Esophagus muscularis mucosa (tissue), 4 donors: ENCODE measurements at regions not wholly inside any gene's neighbourhood (a gene's known extent, or its start where the extent isn't known, plus 50 kb on each side); places are given as distances from the start of the nearest gene placed in this dataset.

Experiments
- DNase-seq: peaks from one replicate; pipeline ENCODE4 v3.0.0-alpha.2; 2017; ENCODE audit errors: extremely low spot score
- H3K27ac ChIP-seq, 4 donors: fragments of 200-600 bp; sonication (generic); replicated peaks in 1 of 4; 1 replicate in 3 of 4; 2 replicates in 1 of 4; pipeline ENCODE4 v1.5.1; 2016 to 2019; ENCODE audit warnings: mild to moderate bottlenecking in 1 of 4
- H3K27me3 ChIP-seq, 4 donors: fragments of 200-600 bp; sonication (generic); one replicate each; pipeline versions ENCODE4 v1.5.1 to v1.6.0; 2016 to 2019
- H3K36me3 ChIP-seq, 4 donors: fragments of 200-600 bp; sonication (generic); one replicate each; pipeline ENCODE4 v1.5.1; 2016 to 2019
- H3K4me1 ChIP-seq, 4 donors: fragments of 200-600 bp; sonication (generic); one replicate each; pipeline ENCODE4 v1.5.1; 2016 to 2019
- H3K4me3 ChIP-seq, 4 donors: fragments of 200-600 bp; sonication (generic); 1 replicate in 2 of 4; 2 replicates in 2 of 4; pipeline ENCODE4 v1.5.1; 2016 to 2019; ENCODE audit warnings: mild to moderate bottlenecking in 4 of 4, moderate library complexity in 1 of 4
- H3K9me3 ChIP-seq, 4 donors: fragments of 200-600 bp; sonication (generic); 1 replicate in 3 of 4; 2 replicates in 1 of 4; pipeline ENCODE4 v1.5.1; 2016 to 2019
- EP300 ChIP-seq: sonication (generic); formaldehyde crosslinking; IDR thresholded peaks from one replicate; pipeline ENCODE4 v1.6.1; 2017; ENCODE audit warnings: antibody characterized with exemption
- POLR2A ChIP-seq: fragments of 450-650 bp; IDR thresholded peaks from one replicate; pipeline ENCODE4 v1.6.1; 2017; ENCODE audit warnings: antibody characterized with exemption, moderate library complexity, mild to moderate bottlenecking, low read depth
- POLR2AphosphoS5 ChIP-seq, 2 donors: sonication (generic); formaldehyde crosslinking; IDR thresholded peaks; one replicate each; pipeline ENCODE4 v1.6.1; 2017; ENCODE audit warnings: antibody characterized with exemption in 2 of 2
- WGBS: methylation state at CpG from one replicate; pipeline ENCODE4 v1.1.5; 2018; 5-methylcytosine and 5-hydroxymethylcytosine counted together
- intact Hi-C: fragments of 100-400 bp; cut with DNase I; formaldehyde crosslinking; loops from one replicate; pipeline ENCODE4 v1.15.1; 2023
- TF ChIP-seq, protein P1 (sequence below), 3 experiments: fragments of 200-600 bp in 2 of 3; fragments of 450-650 bp in 1 of 3; sonication (generic) in 2 of 3; IDR thresholded peaks; one replicate each; pipeline ENCODE4 v1.5.1; 2017 to 2019; ENCODE audit warnings: antibody characterized with exemption in 3 of 3, mild to moderate bottlenecking in 2 of 3, moderate library complexity in 1 of 3

DNA sequence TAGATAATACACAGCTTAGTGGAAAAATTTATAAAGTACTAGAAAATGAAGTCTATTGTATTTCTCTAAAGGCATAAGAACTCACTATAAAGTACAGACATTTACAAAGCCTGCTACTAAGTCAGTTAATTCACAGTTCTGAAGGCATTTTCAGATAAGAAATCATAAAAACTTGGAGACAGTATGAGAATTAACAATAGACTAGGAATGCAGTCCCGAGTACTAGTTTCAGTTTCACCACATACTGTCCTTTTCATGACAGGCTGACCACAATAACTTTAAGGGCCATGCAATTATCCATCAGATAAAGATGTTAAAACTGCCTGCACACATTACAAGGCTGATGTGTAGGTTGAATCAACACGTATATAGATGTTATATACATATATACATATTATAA lies 362.6 kb upstream of the SMC2 start:
- no peak for DNase-seq
- no peaks in the 10 kb centered on the region for H3K4me1 ChIP-seq
- WGBS, result 79% methylated on average over 2 of the region's 2 CpGs
- H3K27me3 ChIP-seq, result no peaks in the 10 kb centered on the region
- intact Hi-C loops, result no loop called here
- no peaks in the 10 kb centered on the region for H3K9me3 ChIP-seq
- H3K27ac ChIP-seq, result no peak overlapping the region
- TF ChIP-seq POLR2AphosphoS5 (IDR thresholded peaks at IDR 0.05), result no peak
- no peak for TF ChIP-seq EP300
- TF ChIP-seq POLR2A, result no peak
- TF ChIP-seq, protein P1, sequence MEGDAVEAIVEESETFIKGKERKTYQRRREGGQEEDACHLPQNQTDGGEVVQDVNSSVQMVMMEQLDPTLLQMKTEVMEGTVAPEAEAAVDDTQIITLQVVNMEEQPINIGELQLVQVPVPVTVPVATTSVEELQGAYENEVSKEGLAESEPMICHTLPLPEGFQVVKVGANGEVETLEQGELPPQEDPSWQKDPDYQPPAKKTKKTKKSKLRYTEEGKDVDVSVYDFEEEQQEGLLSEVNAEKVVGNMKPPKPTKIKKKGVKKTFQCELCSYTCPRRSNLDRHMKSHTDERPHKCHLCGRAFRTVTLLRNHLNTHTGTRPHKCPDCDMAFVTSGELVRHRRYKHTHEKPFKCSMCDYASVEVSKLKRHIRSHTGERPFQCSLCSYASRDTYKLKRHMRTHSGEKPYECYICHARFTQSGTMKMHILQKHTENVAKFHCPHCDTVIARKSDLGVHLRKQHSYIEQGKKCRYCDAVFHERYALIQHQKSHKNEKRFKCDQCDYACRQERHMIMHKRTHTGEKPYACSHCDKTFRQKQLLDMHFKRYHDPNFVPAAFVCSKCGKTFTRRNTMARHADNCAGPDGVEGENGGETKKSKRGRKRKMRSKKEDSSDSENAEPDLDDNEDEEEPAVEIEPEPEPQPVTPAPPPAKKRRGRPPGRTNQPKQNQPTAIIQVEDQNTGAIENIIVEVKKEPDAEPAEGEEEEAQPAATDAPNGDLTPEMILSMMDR (IDR thresholded peaks at IDR 0.05), result no peak
- no peak overlapping the region for H3K4me3 ChIP-seq
- H3K36me3 ChIP-seq, result no peaks in the 10 kb centered on the region

DNA sequence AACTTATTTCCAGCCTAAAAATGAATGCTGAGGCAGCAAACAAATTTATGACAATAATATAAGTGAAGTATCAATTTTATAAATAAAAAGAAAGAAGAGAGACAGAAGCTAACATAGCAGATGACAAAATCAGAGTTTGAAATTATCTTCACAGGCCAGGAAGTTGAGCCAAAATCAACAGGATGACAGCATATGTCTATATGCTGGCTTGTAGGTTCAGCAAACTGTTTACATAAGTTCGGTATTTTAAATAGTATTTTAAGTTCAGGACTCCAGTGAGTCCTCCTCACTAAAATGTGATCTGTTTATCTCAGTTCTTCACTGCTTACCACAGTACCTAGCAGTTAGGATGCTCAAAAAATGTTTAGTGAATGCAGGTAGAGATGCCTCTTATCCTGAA lies 359.6 kb upstream of the SMC2 start:
- WGBS, result 27% methylated on average over 1 of the region's 1 CpG
- Histone ChIP-seq H3K27me3 (no peaks in the 10 kb centered on the region), H3K36me3 (no peaks in the 10 kb centered on the region), H3K4me3 (no peak overlapping the region), H3K4me1 (no peaks in the 10 kb centered on the region), H3K9me3 (no peaks in the 10 kb centered on the region), H3K27ac (no peak overlapping the region)
- TF ChIP-seq POLR2A (no peak), EP300 (no peak), POLR2AphosphoS5 (IDR thresholded peaks at IDR 0.05) (no peak)
- TF ChIP-seq, protein P1 (IDR thresholded peaks at IDR 0.05), result no peak
- intact Hi-C loops, result no loop called here
- DNase-seq, result no peak

DNA sequence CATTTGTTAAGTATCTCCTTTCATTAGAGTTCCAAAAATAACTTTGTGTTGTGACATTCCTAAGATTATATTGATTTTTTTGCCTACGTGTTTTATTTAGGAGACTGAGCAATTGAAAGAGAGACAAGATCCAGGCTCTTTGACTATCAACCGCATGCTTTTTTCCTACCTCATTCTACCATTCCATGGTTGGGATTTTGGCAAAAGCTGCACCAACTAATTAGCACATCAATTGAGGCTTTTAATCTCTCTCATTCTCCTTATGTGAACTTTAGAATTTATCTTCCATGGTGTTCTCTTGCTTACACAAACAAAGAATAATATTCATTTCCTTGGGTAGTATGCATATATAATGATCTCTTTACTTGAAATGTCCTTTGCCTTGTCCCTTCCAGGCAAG lies 338.7 kb upstream of the SMC2 start:
- no peak for DNase-seq
- H3K27ac ChIP-seq, result no peak overlapping the region
- no peak for TF ChIP-seq EP300
- no peak for TF ChIP-seq POLR2AphosphoS5 (IDR thresholded peaks at IDR 0.05)
- no peak for TF ChIP-seq POLR2A
- TF ChIP-seq, protein P1 (IDR thresholded peaks at IDR 0.05), result no peak
- no peaks in the 10 kb centered on the region for H3K27me3 ChIP-seq
- H3K4me3 ChIP-seq, result no peak overlapping the region
- H3K9me3 ChIP-seq, result no peaks in the 10 kb centered on the region
- peaks cover 0 to 16% (median 0%) of the 10 kb centered on the region in 4 donors for H3K4me1 ChIP-seq
- H3K36me3 ChIP-seq, result no peaks in the 10 kb centered on the region
- 68% methylated on average over 2 of the region's 2 CpGs for WGBS
- intact Hi-C loops, result no loop called here

DNA sequence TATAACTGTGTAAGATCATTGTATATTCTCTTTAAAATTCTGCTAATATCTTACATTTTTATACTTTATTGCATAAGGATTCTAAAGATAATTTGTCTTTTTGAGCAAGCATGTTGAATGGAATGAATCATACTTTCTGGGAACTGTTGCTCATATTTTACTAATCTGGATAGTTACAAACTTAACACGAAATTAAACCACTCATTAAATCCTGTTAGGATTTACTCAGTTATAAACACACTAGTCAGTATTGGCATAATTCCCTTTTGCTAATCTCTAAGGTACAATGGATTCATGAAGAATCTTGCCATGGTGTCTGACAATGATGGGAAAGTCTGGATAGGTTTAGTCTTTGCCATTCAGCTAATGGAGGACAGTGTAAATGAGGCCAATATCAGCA lies 338.1 kb upstream of the SMC2 start:
- no peaks in the 10 kb centered on the region for H3K27me3 ChIP-seq
- no peak for DNase-seq
- H3K4me3 ChIP-seq, result no peak overlapping the region
- 43% methylated on average over 1 of the region's 1 CpG for WGBS
- peaks cover 0 to 16% (median 0%) of the 10 kb centered on the region in 4 donors for H3K4me1 ChIP-seq
- intact Hi-C loops, result no loop called here
- H3K27ac ChIP-seq, result no peak overlapping the region
- no peaks in the 10 kb centered on the region for H3K36me3 ChIP-seq
- TF ChIP-seq POLR2A (no peak), EP300 (no peak), POLR2AphosphoS5 (IDR thresholded peaks at IDR 0.05) (no peak)
- TF ChIP-seq, protein P1 (IDR thresholded peaks at IDR 0.05), result no peak
- no peaks in the 10 kb centered on the region for H3K9me3 ChIP-seq

DNA sequence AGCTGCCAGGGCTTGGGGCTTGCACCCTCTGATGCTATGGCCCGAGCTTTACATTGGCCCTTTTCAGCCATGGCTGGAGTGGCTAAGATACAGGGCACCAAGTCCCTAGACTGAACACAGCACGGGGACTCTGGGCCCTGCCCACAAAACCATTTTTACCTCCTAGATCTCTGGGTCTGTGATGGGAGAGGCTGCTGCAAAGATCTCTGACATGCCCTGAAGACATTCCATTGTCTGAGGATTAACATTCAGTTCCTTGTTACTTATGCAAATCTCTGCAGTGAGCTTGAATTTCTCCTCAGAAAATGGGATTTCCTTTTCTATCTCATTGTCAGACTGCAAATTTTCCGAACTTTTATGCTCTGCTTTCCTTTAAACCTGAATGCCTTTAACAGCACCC lies 337.0 kb upstream of the SMC2 start:
- DNase-seq, result no peak
- WGBS, result 71% methylated on average over 3 of the region's 3 CpGs
- intact Hi-C loops, result no loop called here

More for the DNA sequence above, 337.0 kb upstream of the SMC2 start:
- H3K36me3 ChIP-seq, result no peaks in the 10 kb centered on the region
- no peaks in the 10 kb centered on the region for H3K27me3 ChIP-seq
- TF ChIP-seq, protein P1 (IDR thresholded peaks at IDR 0.05), result no peak
- no peak for TF ChIP-seq POLR2AphosphoS5 (IDR thresholded peaks at IDR 0.05)
- TF ChIP-seq EP300, result no peak
- TF ChIP-seq POLR2A, result no peak
- peaks cover 0 to 16% (median 0%) of the 10 kb centered on the region in 4 donors for H3K4me1 ChIP-seq
- H3K4me3 ChIP-seq, result no peak overlapping the region
- H3K27ac ChIP-seq, result no peak overlapping the region
- H3K9me3 ChIP-seq, result no peaks in the 10 kb centered on the region
